ENCODE measurements at regions not wholly inside any gene's neighbourhood (a gene's known extent, or its start where the extent isn't known, plus 50 kb on each side); places are given as distances from the start of the nearest gene placed in this dataset.

GRCh38 chr5:30894811-30895210 is 298.7 kb upstream of the CDH6 start:
- Histone ChIP-seq H4K20me1 (replicated peaks in 1 of 2; ENCODE audit: control insufficient read depth in 1 of 2, insufficient read depth in 2 of 2, low read length in 2 of 2) (no peaks in the 10 kb centered on the region), H3K14ac (ENCODE audit: insufficient read length) (no peak overlapping the region), H3K79me1 (ENCODE audit: low read depth, low read length) (no peaks in the 10 kb centered on the region), H3K4me1 (replicated peaks in 1 of 4; ENCODE audit: control insufficient read depth in 3 of 4, insufficient read depth in 4 of 4, low read length in 3 of 4) (no peaks in the 10 kb centered on the region), H3K18ac (ENCODE audit: extremely low read depth, low read length) (no peak overlapping the region), H2BK12ac (ENCODE audit: low read depth, low read length) (no peak overlapping the region), H2AK5ac (ENCODE audit: low read depth, low read length) (no peak overlapping the region), H3K4ac (replicated peaks; ENCODE audit: insufficient read length, low read depth, low read length) (no peak overlapping the region), H4K5ac (ENCODE audit: insufficient read length, low read depth, low read length) (no peak overlapping the region), H3K9me3 (ENCODE audit: insufficient read depth in 2 of 2, low read depth in 1 of 2, low read length in 1 of 2) (no peaks in the 10 kb centered on the region), H3K56ac (replicated peaks; ENCODE audit: insufficient read length, low read depth, low read length) (no peak overlapping the region), H3K79me2 (ENCODE audit: control insufficient read depth in 1 of 2, insufficient read depth in 2 of 2, low read length in 2 of 2) (no peaks in the 10 kb centered on the region), H3K9ac (replicated peaks in 1 of 4; ENCODE audit: extremely low read depth in 1 of 4, low read depth in 3 of 4, low read length in 3 of 4) (no peak overlapping the region), H3K4me2 (ENCODE audit: insufficient read depth in 1 of 2, low read depth in 2 of 2, low read length in 2 of 2) (no peak overlapping the region), H3K36me3 (ENCODE audit: control insufficient read depth in 2 of 4, insufficient read depth in 4 of 4, low read length in 3 of 4) (no peaks in the 10 kb centered on the region), H3K27me3 (replicated peaks in 1 of 4; ENCODE audit: control insufficient read depth in 3 of 4, extremely low read depth in 1 of 4, insufficient read depth in 3 of 4, low read length in 3 of 4) (no peaks in the 10 kb centered on the region), H2AFZ (ENCODE audit: low read length) (no peak overlapping the region), H3K23me2 (ENCODE audit: low read depth, low read length) (no peaks in the 10 kb centered on the region), H2BK20ac (ENCODE audit: low read length) (no peak overlapping the region), H3K23ac (ENCODE audit: insufficient read length) (no peak overlapping the region), H2BK15ac (ENCODE audit: low read length) (no peak overlapping the region), H4K8ac (ENCODE audit: extremely low read depth, insufficient read depth, low read length) (no peak overlapping the region), H4K91ac (replicated peaks; ENCODE audit: insufficient read length, low read length) (no peak overlapping the region), H2BK120ac (replicated peaks; ENCODE audit: low read depth, low read length) (no peak overlapping the region), H3K27ac (ENCODE audit: low read depth, low read length) (no peak overlapping the region), H3K4me3 (ENCODE audit: extremely low read depth in 1 of 4, insufficient read depth in 2 of 4, low read depth in 3 of 4, low read length in 4 of 4) (no peak overlapping the region), H2BK5ac (ENCODE audit: low read depth, low read length) (no peak overlapping the region)
- CTCF ChIA-PET (ENCODE audit: partially characterized antibody) = no interaction called here
- 95% methylated on average over 2 of the region's 2 CpGs; no CpG with 5 or more reads in 1 of the 2 experiments for WGBS, 2 experiments (ENCODE audit: extremely low coverage in 1 of 2, insufficient coverage in 1 of 2, insufficient read length in 1 of 2, insufficient replicate concordance in 2 of 2, low coverage in 1 of 2, low lambda C conversion rate in 2 of 2, missing lambda C conversion rate in 1 of 2)
- DNase-seq (ENCODE audit: low read depth in 1 of 2, low spot score in 2 of 2) (no peak), FAIRE-seq (no peak)
- POLR2A ChIA-PET (ENCODE audit: partially characterized antibody) = no interaction called here
- TF ChIP-seq RBBP5 (IDR thresholded peaks at IDR 0.05; ENCODE audit: borderline replicate concordance, low read depth, low read length) (no peak), SP4 (IDR thresholded peaks at IDR 0.05; ENCODE audit: low read length) (no peak), RAD21 (IDR thresholded peaks at IDR 0.05 in 1 of 2, conservative IDR thresholded peaks at IDR 0.05 in 1 of 2; ENCODE audit: low read depth in 2 of 2, low read length in 2 of 2) (no peak), POLR2AphosphoS5 (IDR thresholded peaks at IDR 0.05; ENCODE audit: low read depth, low read length) (no peak), HDAC6 (IDR thresholded peaks at IDR 0.05; ENCODE audit: low read depth, low read length) (no peak), CEBPB (IDR thresholded peaks at IDR 0.05; ENCODE audit: low read depth, low read length) (no peak), RFX5 (IDR thresholded peaks at IDR 0.05; ENCODE audit: borderline replicate concordance, low read depth, low read length) (no peak), SUZ12 (IDR thresholded peaks at IDR 0.05; ENCODE audit: low read length) (no peak), TAF7 (optimal IDR thresholded peaks at IDR 0.05; ENCODE audit: borderline replicate concordance, low read depth, low read length) (no peak), SIN3A (conservative IDR thresholded peaks at IDR 0.05 in 1 of 2, IDR thresholded peaks at IDR 0.05 in 1 of 2; ENCODE audit: low read depth in 1 of 2, low read length in 2 of 2) (no peak)
- TF ChIP-seq, protein P1, sequence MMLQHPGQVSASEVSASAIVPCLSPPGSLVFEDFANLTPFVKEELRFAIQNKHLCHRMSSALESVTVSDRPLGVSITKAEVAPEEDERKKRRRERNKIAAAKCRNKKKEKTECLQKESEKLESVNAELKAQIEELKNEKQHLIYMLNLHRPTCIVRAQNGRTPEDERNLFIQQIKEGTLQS (IDR thresholded peaks at IDR 0.05; ENCODE audit: insufficient read depth, low read depth, low read length) = no peak
- TF ChIP-seq, protein P2, sequence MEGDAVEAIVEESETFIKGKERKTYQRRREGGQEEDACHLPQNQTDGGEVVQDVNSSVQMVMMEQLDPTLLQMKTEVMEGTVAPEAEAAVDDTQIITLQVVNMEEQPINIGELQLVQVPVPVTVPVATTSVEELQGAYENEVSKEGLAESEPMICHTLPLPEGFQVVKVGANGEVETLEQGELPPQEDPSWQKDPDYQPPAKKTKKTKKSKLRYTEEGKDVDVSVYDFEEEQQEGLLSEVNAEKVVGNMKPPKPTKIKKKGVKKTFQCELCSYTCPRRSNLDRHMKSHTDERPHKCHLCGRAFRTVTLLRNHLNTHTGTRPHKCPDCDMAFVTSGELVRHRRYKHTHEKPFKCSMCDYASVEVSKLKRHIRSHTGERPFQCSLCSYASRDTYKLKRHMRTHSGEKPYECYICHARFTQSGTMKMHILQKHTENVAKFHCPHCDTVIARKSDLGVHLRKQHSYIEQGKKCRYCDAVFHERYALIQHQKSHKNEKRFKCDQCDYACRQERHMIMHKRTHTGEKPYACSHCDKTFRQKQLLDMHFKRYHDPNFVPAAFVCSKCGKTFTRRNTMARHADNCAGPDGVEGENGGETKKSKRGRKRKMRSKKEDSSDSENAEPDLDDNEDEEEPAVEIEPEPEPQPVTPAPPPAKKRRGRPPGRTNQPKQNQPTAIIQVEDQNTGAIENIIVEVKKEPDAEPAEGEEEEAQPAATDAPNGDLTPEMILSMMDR (IDR thresholded peaks at IDR 0.05; ENCODE audit: control extremely low read depth in 1 of 3, insufficient read depth in 1 of 3, low read depth in 1 of 3, low read length in 3 of 3) = no peak

Data from H1 (cell line).